Adrenal gland (tissue), 9 donors: ENCODE measurements at regions not wholly inside any gene's neighbourhood (a gene's known extent, or its start where the extent isn't known, plus 50 kb on each side); places are given as distances from the start of the nearest gene placed in this dataset.

Source experiments
- DNase-seq, 7 donors: peaks; one replicate each; pipeline ENCODE4 v3.0.0-alpha.2; 2019 to 2020
- H3K27ac ChIP-seq, 5 donors: fragments of 200-600 bp; sonication (generic) in 4 of 5; 1 replicate in 3 of 5; 2 replicates in 2 of 5; pipeline versions ENCODE4 v1.5.1 to v1.8.0; 2016 to 2020; ENCODE audit warnings: mild to moderate bottlenecking in 1 of 5
- H3K27me3 ChIP-seq: fragments of 200-600 bp; 2 replicates; pipeline ENCODE4 v1.8.0; 2021
- H3K36me3 ChIP-seq, 2 donors: fragments of 200-600 bp; replicated peaks in 1 of 2; 1 replicate in 1 of 2; 2 replicates in 1 of 2; pipeline versions ENCODE4 v1.5.1 to v1.8.0; 2018 to 2022
- H3K4me1 ChIP-seq, 2 donors: fragments of 200-600 bp; replicated peaks in 1 of 2; 1 replicate in 1 of 2; 2 replicates in 1 of 2; pipeline versions ENCODE4 v1.5.1 to v1.8.0; 2018 to 2021
- H3K4me3 ChIP-seq, 4 donors: fragments of 200-600 bp; sonication (generic) in 3 of 4; one replicate each; pipeline ENCODE4 v1.5.1; 2016 to 2018
- H3K9me3 ChIP-seq, 3 donors: fragments of 200-600 bp; sonication (generic) in 1 of 3; replicated peaks in 1 of 3; 1 replicate in 2 of 3; 2 replicates in 1 of 3; pipeline versions ENCODE4 v1.5.1 to v1.8.0; 2016 to 2021
- POLR2A ChIP-seq, 2 donors: fragments of 450-650 bp; IDR thresholded peaks; one replicate each; pipeline ENCODE4 v1.6.1; 2017; ENCODE audit warnings: antibody characterized with exemption in 2 of 2, mild to moderate bottlenecking in 2 of 2, moderate library complexity in 1 of 2
- WGBS, 4 donors: extraction: QIAGEN DNeasy Blood & Tissue Kit in 2 of 4; methylation state at CpG; one replicate each; pipeline versions ENCODE4 v1.1.5 to v1.1.7; 2013 to 2017; 5-methylcytosine and 5-hydroxymethylcytosine counted together
- intact Hi-C, 2 donors: fragments of 100-400 bp; cut with DNase I; formaldehyde crosslinking; loops; one replicate each; pipeline versions ENCODE4 v1.14.1 to v1.15.0; 2022 to 2023
- TF ChIP-seq, protein P1 (sequence below), 6 experiments: fragments of 450-650 bp in 4 of 6; fragments of 200-600 bp in 2 of 6; sonication (generic) in 1 of 6; IDR thresholded peaks; 1 replicate in 5 of 6; 2 replicates in 1 of 6; pipeline versions ENCODE4 v1.5.1 to v1.8.0; 2016 to 2021; ENCODE audit warnings: antibody characterized with exemption in 6 of 6, mild to moderate bottlenecking in 2 of 6, moderate library complexity in 1 of 6
- donor health status: healthy with polysubstance abuse.
- donor health status: Bipolar disorder and iron deficiency.
- donor health status: DM: yes; HTN: yes; CAD: no.
- donor health status: DM: no; HTN: no; CAD: no.
- donor health status: DM: no; HTN: no; CAD: no.

DNA sequence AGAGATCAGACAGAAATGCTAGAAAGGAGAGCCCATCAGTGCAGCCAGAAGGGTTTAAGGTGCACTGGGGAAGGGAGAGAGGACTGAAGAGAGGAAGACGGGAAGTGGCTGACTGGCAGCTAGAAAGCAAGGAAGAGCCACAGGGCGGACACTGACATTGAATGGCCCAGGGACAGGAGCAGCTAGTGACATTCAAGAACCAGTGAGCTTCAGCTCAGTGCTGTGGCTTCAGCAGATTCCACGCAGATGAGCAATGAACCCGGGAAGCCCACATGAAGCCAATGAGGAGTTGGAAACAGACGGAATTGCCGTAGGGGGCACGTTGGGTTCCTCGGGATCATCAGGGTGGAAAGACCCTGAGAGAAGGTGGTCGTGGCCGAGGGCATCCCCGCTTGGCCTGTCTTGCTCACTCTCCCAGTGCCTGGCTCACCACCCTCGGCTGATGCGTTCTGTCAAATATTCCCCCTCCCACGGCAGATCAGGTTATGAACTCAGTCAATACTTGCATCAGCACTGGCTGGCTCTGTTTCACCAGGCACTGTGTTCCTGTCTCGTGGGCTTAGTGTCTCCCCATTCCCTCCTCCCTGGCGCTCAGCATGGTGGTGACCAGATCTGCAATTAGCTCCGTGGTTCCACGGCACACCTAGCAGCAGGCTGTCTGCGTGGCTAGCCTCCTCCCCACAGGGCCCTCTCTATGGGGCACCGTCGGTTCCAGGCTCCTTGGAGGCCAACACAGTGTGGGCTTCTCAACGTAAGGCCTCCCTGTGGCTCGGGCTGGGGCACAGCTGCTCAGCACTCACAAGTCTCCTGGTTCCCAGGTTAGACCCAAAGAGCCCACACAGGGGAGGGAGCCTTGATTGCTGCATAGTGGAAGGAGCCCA is 145.5 kb downstream of the TRIM29 start:
- 79 to 89% (median 85%) methylated on average over 15 to 23 of the region's 23 CpGs for WGBS, 4 donors
- intact Hi-C loops, result no loop called here

DNA sequence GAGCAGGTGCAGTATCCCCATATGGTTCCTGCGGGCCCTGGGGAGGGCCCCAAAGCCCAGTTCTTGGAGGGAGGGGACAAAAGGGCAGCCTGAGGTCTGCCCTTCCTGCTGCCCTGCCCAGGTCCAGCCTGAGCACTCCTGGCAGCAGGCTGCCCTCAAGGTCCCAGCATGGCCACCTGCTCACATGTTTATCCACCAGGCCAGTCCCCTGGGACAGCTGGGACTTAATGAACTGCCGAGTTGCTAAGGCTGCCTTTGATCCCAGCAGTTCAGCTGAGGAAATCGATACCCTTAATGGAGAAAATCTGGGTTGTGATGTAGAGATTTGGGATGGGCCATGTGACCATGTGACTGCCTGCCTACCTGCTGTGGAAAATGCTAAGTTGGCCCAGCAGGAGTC is 146.2 kb downstream of the TRIM29 start:
- Histone ChIP-seq H3K27ac (no peak overlapping the region), H3K4me3 (no peak overlapping the region), H3K4me1 (no peaks in the 10 kb centered on the region), H3K9me3 (no peaks in the 10 kb centered on the region), H3K36me3 (no peaks in the 10 kb centered on the region), H3K27me3 (no peaks in the 10 kb centered on the region)
- intact Hi-C loops, result no loop called here
- DNase-seq, result no peak
- whole genome bisulfite sequencing, 4 donors, result 56 to 85% (median 77%) methylated on average over 3 of the region's 3 CpGs
- TF ChIP-seq, protein P1, sequence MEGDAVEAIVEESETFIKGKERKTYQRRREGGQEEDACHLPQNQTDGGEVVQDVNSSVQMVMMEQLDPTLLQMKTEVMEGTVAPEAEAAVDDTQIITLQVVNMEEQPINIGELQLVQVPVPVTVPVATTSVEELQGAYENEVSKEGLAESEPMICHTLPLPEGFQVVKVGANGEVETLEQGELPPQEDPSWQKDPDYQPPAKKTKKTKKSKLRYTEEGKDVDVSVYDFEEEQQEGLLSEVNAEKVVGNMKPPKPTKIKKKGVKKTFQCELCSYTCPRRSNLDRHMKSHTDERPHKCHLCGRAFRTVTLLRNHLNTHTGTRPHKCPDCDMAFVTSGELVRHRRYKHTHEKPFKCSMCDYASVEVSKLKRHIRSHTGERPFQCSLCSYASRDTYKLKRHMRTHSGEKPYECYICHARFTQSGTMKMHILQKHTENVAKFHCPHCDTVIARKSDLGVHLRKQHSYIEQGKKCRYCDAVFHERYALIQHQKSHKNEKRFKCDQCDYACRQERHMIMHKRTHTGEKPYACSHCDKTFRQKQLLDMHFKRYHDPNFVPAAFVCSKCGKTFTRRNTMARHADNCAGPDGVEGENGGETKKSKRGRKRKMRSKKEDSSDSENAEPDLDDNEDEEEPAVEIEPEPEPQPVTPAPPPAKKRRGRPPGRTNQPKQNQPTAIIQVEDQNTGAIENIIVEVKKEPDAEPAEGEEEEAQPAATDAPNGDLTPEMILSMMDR (IDR thresholded peaks at IDR 0.05), result no peak
- TF ChIP-seq POLR2A (IDR thresholded peaks at IDR 0.05), result no peak

More for the DNA sequence above, 145.5 kb downstream of the TRIM29 start:
- H3K27me3 ChIP-seq, result no peaks in the 10 kb centered on the region
- no peaks in the 10 kb centered on the region for H3K9me3 ChIP-seq
- no peak for DNase-seq
- H3K4me3 ChIP-seq, result no peak overlapping the region
- no peak for TF ChIP-seq POLR2A (IDR thresholded peaks at IDR 0.05)
- TF ChIP-seq, protein P1 (IDR thresholded peaks at IDR 0.05), result no peak
- no peaks in the 10 kb centered on the region for H3K36me3 ChIP-seq
- no peaks in the 10 kb centered on the region for H3K4me1 ChIP-seq
- H3K27ac ChIP-seq, result no peak overlapping the region

DNA sequence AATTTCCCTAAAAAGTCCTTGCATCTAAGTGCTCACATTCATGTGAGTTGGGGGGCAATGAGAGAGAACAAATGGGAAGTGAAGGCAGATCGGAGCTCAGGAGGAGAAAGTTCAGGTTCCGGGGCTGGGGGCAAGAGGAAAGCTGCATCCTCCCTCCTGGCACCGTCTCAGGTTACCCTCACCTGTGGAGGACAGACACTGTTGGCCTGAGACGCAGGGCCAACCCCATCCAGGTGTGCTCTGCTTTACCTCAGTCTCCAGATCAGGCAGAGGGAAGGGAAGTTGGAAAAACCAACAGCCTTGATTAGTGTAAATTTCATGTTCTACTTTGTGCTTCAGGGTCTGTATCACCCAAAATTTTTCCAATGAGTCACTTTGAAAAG is 146.9 kb downstream of the TRIM29 start:
- Histone ChIP-seq H3K27me3 (no peaks in the 10 kb centered on the region), H3K9me3 (no peaks in the 10 kb centered on the region), H3K4me1 (no peaks in the 10 kb centered on the region), H3K4me3 (no peak overlapping the region), H3K36me3 (no peaks in the 10 kb centered on the region), H3K27ac (no peak overlapping the region)
- TF ChIP-seq, protein P1 (IDR thresholded peaks at IDR 0.05), result no peak
- no peak for TF ChIP-seq POLR2A (IDR thresholded peaks at IDR 0.05)
- intact Hi-C loops, result no loop called here
- WGBS, 4 donors, result 87 to 100% (median 92%) methylated on average over 3 to 4 of the region's 4 CpGs
- no peak for DNase-seq

DNA sequence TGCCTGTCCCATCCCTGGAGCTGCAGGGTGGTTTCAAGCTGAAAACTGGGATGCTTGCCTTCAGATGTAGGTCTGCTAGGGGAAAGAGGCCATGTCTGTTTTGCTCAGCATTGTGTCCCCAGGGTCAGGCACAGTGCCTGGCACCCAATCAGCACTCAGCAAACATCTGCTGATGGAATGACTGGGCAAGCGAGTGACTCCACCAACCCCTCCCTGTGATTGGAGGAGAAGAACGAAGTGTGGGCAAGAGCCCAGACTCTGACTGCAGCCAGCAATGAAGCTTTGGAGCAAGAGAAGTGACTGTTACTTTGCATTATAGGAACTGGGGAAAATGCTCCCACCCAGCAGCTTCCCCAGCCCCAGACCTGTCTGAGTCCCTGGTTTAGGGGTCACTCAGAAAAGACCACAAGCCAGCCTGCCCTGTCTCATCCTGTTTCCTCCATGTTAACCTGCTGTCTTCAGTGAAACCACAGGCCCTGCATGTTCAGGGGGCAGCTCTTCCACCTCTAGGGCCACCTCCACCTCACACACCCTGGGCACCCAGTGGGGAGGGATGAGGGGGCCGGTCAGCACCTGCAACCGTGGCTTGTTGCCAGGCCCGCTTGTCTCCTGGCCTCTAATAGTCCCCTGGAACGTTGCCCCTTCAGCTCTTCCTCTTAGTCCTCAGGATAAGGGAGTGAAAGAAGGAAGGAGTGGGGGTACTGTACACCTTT is 147.4 kb downstream of the TRIM29 start:
- peak in 6 of 7 donors; percentile 26 to 56 (median 46) for DNase-seq
- no peak overlapping the region for H3K27ac ChIP-seq
- intact Hi-C loops, result no loop called here
- no peaks in the 10 kb centered on the region for H3K9me3 ChIP-seq
- 53 to 74% (median 68%) methylated on average over 3 to 6 of the region's 6 CpGs for WGBS, 4 donors
- no peak for TF ChIP-seq POLR2A (IDR thresholded peaks at IDR 0.05)
- TF ChIP-seq, protein P1 (IDR thresholded peaks at IDR 0.05), result no peak
- no peaks in the 10 kb centered on the region for H3K36me3 ChIP-seq
- no peaks in the 10 kb centered on the region for H3K27me3 ChIP-seq
- no peaks in the 10 kb centered on the region for H3K4me1 ChIP-seq
- H3K4me3 ChIP-seq, result no peak overlapping the region
